Stomach (tissue), 8 donors: ENCODE measurements at regions not wholly inside any gene's neighbourhood (a gene's known extent, or its start where the extent isn't known, plus 50 kb on each side); places are given as distances from the start of the nearest gene placed in this dataset.

Experiments
- DNase-seq, 2 donors: peaks; one replicate each; pipeline versions ENCODE4 v3.0.0 to v3.0.0-alpha.2; 2013 to 2019
- H3K27ac ChIP-seq, 5 donors: fragments of 200-600 bp in 4 of 5; sonication (generic) in 4 of 5; one replicate each; pipeline ENCODE4 v1.5.1; 2013 to 2019; ENCODE audit warnings: mild to moderate bottlenecking in 1 of 5, moderate library complexity in 1 of 5
- H3K27me3 ChIP-seq, 3 donors: fragments of 200-600 bp; sonication (generic); one replicate each; pipeline ENCODE4 v1.5.1; 2017 to 2019; ENCODE audit warnings: mixed run types in 1 of 3
- H3K36me3 ChIP-seq, 4 donors: fragments of 200-600 bp; sonication (generic); 1 replicate in 3 of 4; 2 replicates in 1 of 4; pipeline ENCODE4 v1.5.1; 2016 to 2019
- H3K4me1 ChIP-seq, 4 donors: fragments of 200-600 bp; sonication (generic); one replicate each; pipeline ENCODE4 v1.5.1; 2016 to 2019
- H3K4me3 ChIP-seq, 4 donors: fragments of 200-600 bp; sonication (generic) in 3 of 4; one replicate each; pipeline ENCODE4 v1.5.1; 2016 to 2019; ENCODE audit warnings: mild to moderate bottlenecking in 1 of 4
- H3K9me3 ChIP-seq, 4 donors: fragments of 200-600 bp; sonication (generic); one replicate each; pipeline ENCODE4 v1.5.1; 2016 to 2019
- CTCF ChIP-seq, 7 experiments: fragments of 450-650 bp in 4 of 7; fragments of 200-600 bp in 3 of 7; sonication (generic) in 3 of 7; IDR thresholded peaks; one replicate each; pipeline ENCODE4 v1.5.1; 2016 to 2019; ENCODE audit warnings: antibody characterized with exemption in 7 of 7, control low read depth in 2 of 7, mild to moderate bottlenecking in 1 of 7
- EP300 ChIP-seq: sonication (generic); formaldehyde crosslinking; IDR thresholded peaks from one replicate; pipeline ENCODE4 v1.6.1; 2017; ENCODE audit warnings: antibody characterized with exemption
- POLR2A ChIP-seq, 4 donors: fragments of 450-650 bp; IDR thresholded peaks; one replicate each; pipeline ENCODE4 v1.6.1; 2016; ENCODE audit warnings: antibody characterized with exemption in 4 of 4, control low read depth in 2 of 4, mild to moderate bottlenecking in 1 of 4, moderate library complexity in 1 of 4
- POLR2AphosphoS5 ChIP-seq, 3 donors: sonication (generic); formaldehyde crosslinking; IDR thresholded peaks; one replicate each; pipeline ENCODE4 v1.6.1; 2016; ENCODE audit warnings: antibody characterized with exemption in 3 of 3
- WGBS, 5 donors: extraction: QIAGEN DNeasy Blood & Tissue Kit in 3 of 5; methylation state at CpG; one replicate each; pipeline versions ENCODE4 v1.1.5 to v1.1.7; 2013 to 2018; 5-methylcytosine and 5-hydroxymethylcytosine counted together
- intact Hi-C: fragments of 100-400 bp; cut with DNase I; formaldehyde crosslinking; loops from one replicate; pipeline ENCODE4 v1.15.1; 2023; ENCODE audit warnings: low total_unique reads
- donor health status: healthy with polysubstance abuse.
- donor health status: Bipolar disorder and iron deficiency.
- donor health status: healthy.

GRCh38 chr17:5672815-5673430 is 88.6 kb upstream of the NLRP1 start:
- no peaks in the 10 kb centered on the region for H3K36me3 ChIP-seq
- 42 to 64% (median 54%) methylated on average over 5 of the region's 5 CpGs for WGBS, 5 donors
- no peaks in the 10 kb centered on the region for H3K4me1 ChIP-seq
- no peak overlapping the region for H3K4me3 ChIP-seq
- no peak overlapping the region for H3K27ac ChIP-seq
- intact Hi-C loops, result no loop called here
- DNase-seq, result no peak
- peaks cover 0 to 46% (median 2%) of the 10 kb centered on the region in 3 donors for H3K27me3 ChIP-seq
- no peaks in the 10 kb centered on the region for H3K9me3 ChIP-seq
- no peak for TF ChIP-seq EP300
- TF ChIP-seq POLR2AphosphoS5 (IDR thresholded peaks at IDR 0.05), result no peak
- no peak for TF ChIP-seq POLR2A (IDR thresholded peaks at IDR 0.05)
- TF ChIP-seq CTCF (IDR thresholded peaks at IDR 0.05), result no peak

- no peak for DNase-seq
- H3K9me3 ChIP-seq, result peaks cover 0 to 8% (median 3%) of the 10 kb centered on the region in 4 donors
- 24 to 54% (median 38%) methylated on average over 6 of the region's 6 CpGs for WGBS, 5 donors
- H3K4me1 ChIP-seq, result no peaks in the 10 kb centered on the region
- no peaks in the 10 kb centered on the region for H3K36me3 ChIP-seq
- no peak overlapping the region for H3K4me3 ChIP-seq
- TF ChIP-seq POLR2AphosphoS5 (IDR thresholded peaks at IDR 0.05), result no peak
- no peak for TF ChIP-seq POLR2A (IDR thresholded peaks at IDR 0.05)
- no peak for TF ChIP-seq EP300
- no peak for TF ChIP-seq CTCF (IDR thresholded peaks at IDR 0.05)
- H3K27me3 ChIP-seq, result peaks cover 0 to 40% (median 3%) of the 10 kb centered on the region in 3 donors
- H3K27ac ChIP-seq, result no peak overlapping the region
- intact Hi-C loops, result no loop called here
Measured at GRCh38 chr17:5675625-5676421, 91.5 kb upstream of the NLRP1 start.

- no peak for DNase-seq
- no peaks in the 10 kb centered on the region for H3K4me1 ChIP-seq
- no peak overlapping the region for H3K27ac ChIP-seq
- H3K27me3 ChIP-seq, result peaks cover 0 to 50% (median 3%) of the 10 kb centered on the region in 3 donors
- no peak overlapping the region for H3K4me3 ChIP-seq
- no peaks in the 10 kb centered on the region for H3K36me3 ChIP-seq
- TF ChIP-seq POLR2AphosphoS5 (IDR thresholded peaks at IDR 0.05) (no peak), POLR2A (IDR thresholded peaks at IDR 0.05) (no peak), EP300 (no peak), CTCF (IDR thresholded peaks at IDR 0.05) (no peak)
- intact Hi-C loops, result no loop called here
- 21 to 35% (median 27%) methylated on average over 1 of the region's 1 CpG for WGBS, 5 donors
- peaks cover 0 to 8% (median 3%) of the 10 kb centered on the region in 4 donors for H3K9me3 ChIP-seq
Measured at GRCh38 chr17:5677620-5678019, 93.3 kb upstream of the NLRP1 start.

GRCh38 chr17:5678171-5678570 is 93.9 kb upstream of the NLRP1 start:
- DNase-seq, result no peak

More at GRCh38 chr17:5678171-5678570, 93.9 kb upstream of the NLRP1 start:
- peaks cover 0 to 51% (median 3%) of the 10 kb centered on the region in 3 donors for H3K27me3 ChIP-seq
- H3K27ac ChIP-seq, result no peak overlapping the region
- 54 to 69% (median 64%) methylated on average over 3 to 4 of the region's 4 CpGs for WGBS, 5 donors
- peaks cover 0 to 8% (median 3%) of the 10 kb centered on the region in 4 donors for H3K9me3 ChIP-seq
- TF ChIP-seq POLR2AphosphoS5 (IDR thresholded peaks at IDR 0.05), result no peak
- no peak for TF ChIP-seq POLR2A (IDR thresholded peaks at IDR 0.05)
- no peak for TF ChIP-seq EP300
- TF ChIP-seq CTCF (IDR thresholded peaks at IDR 0.05), result no peak
- H3K4me1 ChIP-seq, result no peaks in the 10 kb centered on the region
- H3K4me3 ChIP-seq, result no peak overlapping the region
- intact Hi-C loops, result no loop called here
- no peaks in the 10 kb centered on the region for H3K36me3 ChIP-seq
